Epithelial cell of esophagus (primary cell): ENCODE measurements at regions not wholly inside any gene's neighbourhood (a gene's known extent, or its start where the extent isn't known, plus 50 kb on each side); places are given as distances from the start of the nearest gene placed in this dataset.

ENCODE experiments used
- DNase-seq: peaks from one replicate; pipeline ENCODE4 v3.0.0; 2010; ENCODE audit warnings: low read depth
- H3K4me3 ChIP-seq: 2 replicates; pipeline ENCODE4 v1.5.1; 2011; ENCODE audit warnings: mild to moderate bottlenecking, low read length, control low read depth
- CTCF ChIP-seq: IDR thresholded peaks from 2 replicates; pipeline ENCODE4 v1.5.1; 2011; ENCODE audit warnings: low read depth, mild to moderate bottlenecking, low read length, control low read depth, inconsistent platforms; ENCODE audit not compliant: insufficient read depth; ENCODE audit errors: missing control alignments

DNA sequence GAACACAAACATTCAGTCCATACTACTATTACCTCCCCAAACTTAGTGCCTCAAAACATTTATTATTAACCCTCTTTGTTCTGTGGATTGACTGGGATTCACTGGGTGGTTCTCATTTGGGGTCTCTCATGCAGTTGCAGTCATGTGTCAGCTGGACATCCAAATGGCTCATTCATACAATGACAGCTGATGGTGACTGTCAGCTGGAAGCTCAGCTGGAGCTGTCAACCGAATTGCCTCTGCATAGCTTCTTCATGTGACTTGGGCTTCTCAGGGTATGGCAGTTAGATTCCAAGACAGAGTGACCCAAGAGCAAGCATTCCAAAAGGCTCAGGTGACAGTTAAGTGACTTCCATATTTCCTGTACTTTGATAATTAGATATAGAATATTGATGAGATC is 85.2 kb downstream of the CCDC34 start:
- H3K4me3 ChIP-seq = no peak overlapping the region
- DNase-seq = no peak
- no peak for TF ChIP-seq CTCF

DNA sequence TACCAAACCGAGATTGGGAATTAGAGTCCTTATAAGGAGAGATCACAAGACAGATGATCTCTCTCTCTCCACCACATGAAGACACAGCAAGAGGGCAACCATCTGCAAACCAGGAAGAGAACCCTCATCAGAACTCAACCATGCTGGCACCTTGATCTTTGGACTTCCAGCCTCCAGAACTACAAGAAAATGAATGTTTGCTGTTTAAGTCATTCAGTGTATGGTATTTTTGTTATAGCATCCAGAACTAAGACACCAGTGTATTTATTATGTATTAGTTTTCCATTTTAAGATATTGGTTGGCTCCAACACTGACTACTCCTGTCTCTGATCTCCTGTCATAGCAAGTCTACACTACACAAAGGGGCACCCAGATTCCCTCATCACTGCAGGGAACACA is 86.9 kb downstream of the CCDC34 start:
- no peak for TF ChIP-seq CTCF
- no peak overlapping the region for H3K4me3 ChIP-seq
- DNase-seq = no peak

- DNase-seq = no peak
- no peak overlapping the region for H3K4me3 ChIP-seq
- no peak for TF ChIP-seq CTCF
These were observed 88.1 kb downstream of the CCDC34 start for GRCh38 chr11:27274854-27275395.

DNA sequence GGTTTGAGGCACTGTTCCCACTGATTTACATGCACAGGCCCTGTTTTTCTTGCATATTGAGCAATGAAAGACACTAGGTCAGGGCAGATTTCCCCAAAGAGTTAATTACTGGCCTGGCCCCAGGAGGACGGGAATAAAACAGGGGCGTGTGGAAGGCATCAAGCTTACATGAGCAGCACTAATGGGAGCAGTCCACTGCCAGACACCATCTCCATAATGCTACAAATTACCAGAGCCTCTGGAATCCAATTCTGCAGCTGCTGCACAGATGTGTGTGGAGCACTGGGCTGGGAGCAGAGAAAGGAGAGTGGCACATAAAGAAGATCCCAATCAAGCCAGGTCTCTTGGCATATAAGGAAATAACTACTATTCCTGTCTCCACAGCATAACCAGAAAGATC is 96.9 kb downstream of the CCDC34 start:
- no peak for DNase-seq
- no peak overlapping the region for H3K4me3 ChIP-seq
- TF ChIP-seq CTCF = no peak

- H3K4me3 ChIP-seq = no peak overlapping the region
- TF ChIP-seq CTCF = no peak
- no peak for DNase-seq
These were observed 99.0 kb downstream of the CCDC34 start for GRCh38 chr11:27263986-27264385.

DNA sequence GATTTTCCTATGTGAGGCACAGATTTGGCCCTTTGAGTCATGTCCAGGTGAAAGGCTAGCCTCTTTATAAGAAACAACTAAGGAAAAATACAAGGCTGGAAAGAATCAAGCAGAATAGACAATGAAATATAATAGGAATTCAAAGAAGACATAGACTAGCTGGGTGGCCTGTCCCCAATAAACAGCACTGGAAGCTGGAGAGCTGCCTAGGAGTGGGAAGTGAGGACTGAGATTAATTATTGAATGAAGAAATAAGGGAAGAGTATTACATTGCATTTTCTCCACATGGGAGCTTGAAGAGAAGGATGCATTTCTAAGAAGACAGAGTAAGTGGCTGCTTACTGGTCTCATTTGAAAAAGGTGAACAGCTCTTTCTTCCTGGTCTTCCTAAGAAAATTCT is 100.0 kb downstream of the CCDC34 start:
- no peak overlapping the region for H3K4me3 ChIP-seq
- no peak for DNase-seq
- TF ChIP-seq CTCF = no peak

DNA sequence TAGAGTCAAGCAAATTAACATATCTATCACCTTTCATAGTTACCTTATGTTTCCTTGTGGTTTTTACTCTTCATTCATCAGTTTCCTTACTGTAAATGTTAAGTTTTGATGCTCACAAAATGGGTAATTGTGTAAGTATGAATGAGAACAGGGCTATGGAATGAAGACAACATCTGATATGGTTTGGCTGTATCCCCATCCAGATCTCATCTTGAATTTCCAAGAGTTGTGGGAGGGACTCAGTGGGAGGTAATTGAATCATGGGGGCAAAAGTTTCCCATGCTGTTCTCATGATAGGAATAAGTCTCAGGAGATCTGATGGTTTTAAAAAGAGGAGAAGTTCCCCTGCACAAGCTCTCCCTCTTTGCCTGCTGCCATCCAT is 107.6 kb downstream of the CCDC34 start:
- DNase-seq = no peak
- H3K4me3 ChIP-seq = no peak overlapping the region
- TF ChIP-seq CTCF = no peak
